HepG2 (cell line): ENCODE measurements at regions not wholly inside any gene's neighbourhood (a gene's known extent, or its start where the extent isn't known, plus 50 kb on each side); places are given as distances from the start of the nearest gene placed in this dataset.

Experiments used
- ATAC-seq: fragments of 200-7000 bp; cut with Tn5 transposase; 3 replicates; pipeline ENCODE4 v1.9.1; 2020; ENCODE audit warnings: mild to moderate bottlenecking, moderate library complexity
- BruUV-seq: library from RNA; stranded (reverse); fragments of 400-500 nt; replicated peaks from 2 replicates; lab custom pipeline; 2021; lab: Mats Ljungman, UMichigan
- CTCF ChIA-PET: fragments of 300-600 bp; formaldehyde crosslinking; extraction: SDS; loops from one replicate; lab custom pipeline; 2021; ENCODE audit warnings: low total read pairs, inconsistent platforms, low intra/inter-chr PET ratio; lab: Yijun Ruan, JAX
- POLR2A ChIA-PET: fragments of 350-600 bp; sonication (Branson Sonifier 250); formaldehyde crosslinking; loops from one replicate; lab custom pipeline; 2020; ENCODE audit warnings: antibody characterized with exemption, inconsistent platforms; lab: Yijun Ruan, JAX
- DNase-seq: peaks from one replicate; pipeline ENCODE4 v3.0.0-alpha.2; 2015; ENCODE audit warnings: low spot score
- FAIRE-seq: peaks from 3 replicates; lab custom pipeline; 2011; peaks lifted over from hg19 to GRCh38; lab: Jason Lieb, UNC
- H2AFZ ChIP-seq: one replicate; pipeline ENCODE4 v1.6.1; 2011; ENCODE audit warnings: low read length, inconsistent platforms
- H3K27ac ChIP-seq: fragments of 300-600 bp; 3 replicates; pipeline ENCODE4 v1.8.0; 2011; ENCODE audit warnings: mixed run types, mild to moderate bottlenecking, mixed read lengths, low read length, inconsistent platforms; ENCODE audit not compliant: insufficient read depth; ENCODE audit errors: extremely low read length
- H3K27me3 ChIP-seq, 2 experiments: fragments of 200-600 bp in 1 of 2; 2 replicates in 1 of 2; 3 replicates in 1 of 2; pipeline versions ENCODE4 v1.6.0 to v1.8.0; 2011; ENCODE audit warnings: low read length in 2 of 2, mild to moderate bottlenecking in 2 of 2, moderate library complexity in 2 of 2, inconsistent platforms in 1 of 2; ENCODE audit not compliant: insufficient read depth in 2 of 2, control insufficient read depth in 1 of 2
- H3K36me3 ChIP-seq, 2 experiments: fragments of 200-600 bp in 1 of 2; replicated peaks in 1 of 2; 2 replicates in 1 of 2; 3 replicates in 1 of 2; pipeline versions ENCODE4 v1.5.1 to v1.8.0; 2011; ENCODE audit warnings: low read length in 2 of 2, inconsistent platforms in 1 of 2; ENCODE audit not compliant: insufficient read depth in 2 of 2, control insufficient read depth in 1 of 2
- H3K4me1 ChIP-seq: 2 replicates; pipeline ENCODE4 v1.5.1; 2012; ENCODE audit warnings: low read length, inconsistent platforms; ENCODE audit not compliant: insufficient read depth
- H3K4me2 ChIP-seq: 2 replicates; pipeline ENCODE4 v1.6.0; 2011; ENCODE audit warnings: low read depth, low read length, inconsistent platforms
- H3K4me3 ChIP-seq, 3 experiments: fragments of 200-600 bp in 1 of 3; sonication (generic), shearing (Covaris generic) in 1 of 3; replicated peaks in 1 of 3; 2 replicates each; pipeline ENCODE4 v1.5.1; 2011 to 2016; ENCODE audit warnings: low read length in 3 of 3, inconsistent platforms in 2 of 3, low read depth in 2 of 3, mild to moderate bottlenecking in 2 of 3, control low read depth in 1 of 3, mixed read lengths in 1 of 3; ENCODE audit not compliant: insufficient read depth in 1 of 3
- H3K79me2 ChIP-seq: one replicate; pipeline ENCODE4 v1.6.1; 2011; ENCODE audit warnings: low read length, inconsistent platforms; ENCODE audit not compliant: insufficient read depth
- H3K9ac ChIP-seq: 2 replicates; pipeline ENCODE4 v1.6.0; 2011; ENCODE audit warnings: mild to moderate bottlenecking, low read depth, low read length, inconsistent platforms; ENCODE audit not compliant: insufficient read depth
- H3K9me3 ChIP-seq: 2 replicates; pipeline ENCODE4 v1.5.1; 2012; ENCODE audit warnings: mild to moderate bottlenecking, low read length
- H4K20me1 ChIP-seq: 2 replicates; pipeline ENCODE4 v1.6.0; 2011; ENCODE audit warnings: inconsistent platforms, mild to moderate bottlenecking, low read length, moderate library complexity; ENCODE audit not compliant: insufficient read depth
- ERF ChIP-seq: IDR thresholded peaks from 2 replicates; pipeline ENCODE4 v1.6.1; 2018; ENCODE audit warnings: missing biosample characterization, missing genetic modification reagents
- RBFOX2 ChIP-seq: fragments of 200-400 bp; formaldehyde crosslinking; IDR thresholded peaks from 2 replicates; pipeline ENCODE4 v1.6.1; 2017; ENCODE audit warnings: low read depth, mild to moderate bottlenecking, low read length
- SIX1 ChIP-seq: sonication (generic); formaldehyde crosslinking; IDR thresholded peaks from 2 replicates; pipeline ENCODE4 v1.4.0; 2020; ENCODE audit warnings: missing genetic modification reagents, borderline replicate concordance
- TBX2 ChIP-seq: sonication (generic); formaldehyde crosslinking; IDR thresholded peaks from 2 replicates; pipeline ENCODE4 v1.5.0; 2020; ENCODE audit warnings: missing genetic modification reagents, mild to moderate bottlenecking, borderline replicate concordance
- XBP1 ChIP-seq: sonication (generic); formaldehyde crosslinking; IDR thresholded peaks from 2 replicates; pipeline ENCODE4 v1.5.0; 2020; ENCODE audit warnings: missing genetic modification reagents
- WGBS: methylation state at CpG from one replicate; pipeline ENCODE4 v1.1.6; 2017; ENCODE audit warnings: low lambda C conversion rate; 5-methylcytosine and 5-hydroxymethylcytosine counted together
- in situ Hi-C: cut with HindIII; loops from 2 replicates; pipeline ENCODE4 v1.10.0; 2017; ENCODE audit warnings: low pct_unique_long_range_greater_than_20kb; ENCODE audit not compliant: extremely low pct_ligation_motif_present
- intact Hi-C: fragments of 100-400 bp; cut with micrococcal nuclease; formaldehyde crosslinking; loops from one replicate; pipeline ENCODE4 v1.10.0; 2022; ENCODE audit not compliant: unreplicated experiment
- TF ChIP-seq, protein P1 (sequence below): IDR thresholded peaks from 2 replicates; pipeline ENCODE4 v1.6.1; 2016; ENCODE audit warnings: low read depth, missing genetic modification reagents, missing compliant biosample characterization
- TF ChIP-seq, protein P2 (sequence below): sonication (generic); formaldehyde crosslinking; IDR thresholded peaks from 2 replicates; pipeline ENCODE4 v1.4.0; 2020; ENCODE audit warnings: missing genetic modification reagents
- TF ChIP-seq, protein P3 (sequence below): sonication (generic); formaldehyde crosslinking; IDR thresholded peaks from 2 replicates; pipeline ENCODE4 v1.4.0; 2020; ENCODE audit warnings: mild to moderate bottlenecking, missing genetic modification reagents

DNA sequence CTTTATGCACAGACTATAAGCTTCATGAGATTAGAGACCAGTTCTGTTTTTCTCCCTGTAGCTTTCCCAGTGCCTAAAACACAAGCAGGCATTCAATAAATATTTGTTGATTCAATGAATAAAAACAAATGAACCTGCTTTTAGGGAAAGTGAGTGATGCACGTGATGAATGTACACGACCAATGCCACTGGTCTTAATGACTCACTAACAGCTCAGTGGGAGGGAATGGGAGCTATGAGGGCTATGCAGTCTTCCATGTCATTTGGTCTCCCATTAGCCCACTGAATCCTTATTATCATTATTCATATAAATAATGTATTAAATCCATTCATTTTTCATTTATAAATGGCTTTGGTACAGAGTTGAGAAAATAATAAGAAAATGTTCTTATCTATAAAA, 247.4 kb downstream of the FBXO8 start (continued):
- TF ChIP-seq, protein P1, sequence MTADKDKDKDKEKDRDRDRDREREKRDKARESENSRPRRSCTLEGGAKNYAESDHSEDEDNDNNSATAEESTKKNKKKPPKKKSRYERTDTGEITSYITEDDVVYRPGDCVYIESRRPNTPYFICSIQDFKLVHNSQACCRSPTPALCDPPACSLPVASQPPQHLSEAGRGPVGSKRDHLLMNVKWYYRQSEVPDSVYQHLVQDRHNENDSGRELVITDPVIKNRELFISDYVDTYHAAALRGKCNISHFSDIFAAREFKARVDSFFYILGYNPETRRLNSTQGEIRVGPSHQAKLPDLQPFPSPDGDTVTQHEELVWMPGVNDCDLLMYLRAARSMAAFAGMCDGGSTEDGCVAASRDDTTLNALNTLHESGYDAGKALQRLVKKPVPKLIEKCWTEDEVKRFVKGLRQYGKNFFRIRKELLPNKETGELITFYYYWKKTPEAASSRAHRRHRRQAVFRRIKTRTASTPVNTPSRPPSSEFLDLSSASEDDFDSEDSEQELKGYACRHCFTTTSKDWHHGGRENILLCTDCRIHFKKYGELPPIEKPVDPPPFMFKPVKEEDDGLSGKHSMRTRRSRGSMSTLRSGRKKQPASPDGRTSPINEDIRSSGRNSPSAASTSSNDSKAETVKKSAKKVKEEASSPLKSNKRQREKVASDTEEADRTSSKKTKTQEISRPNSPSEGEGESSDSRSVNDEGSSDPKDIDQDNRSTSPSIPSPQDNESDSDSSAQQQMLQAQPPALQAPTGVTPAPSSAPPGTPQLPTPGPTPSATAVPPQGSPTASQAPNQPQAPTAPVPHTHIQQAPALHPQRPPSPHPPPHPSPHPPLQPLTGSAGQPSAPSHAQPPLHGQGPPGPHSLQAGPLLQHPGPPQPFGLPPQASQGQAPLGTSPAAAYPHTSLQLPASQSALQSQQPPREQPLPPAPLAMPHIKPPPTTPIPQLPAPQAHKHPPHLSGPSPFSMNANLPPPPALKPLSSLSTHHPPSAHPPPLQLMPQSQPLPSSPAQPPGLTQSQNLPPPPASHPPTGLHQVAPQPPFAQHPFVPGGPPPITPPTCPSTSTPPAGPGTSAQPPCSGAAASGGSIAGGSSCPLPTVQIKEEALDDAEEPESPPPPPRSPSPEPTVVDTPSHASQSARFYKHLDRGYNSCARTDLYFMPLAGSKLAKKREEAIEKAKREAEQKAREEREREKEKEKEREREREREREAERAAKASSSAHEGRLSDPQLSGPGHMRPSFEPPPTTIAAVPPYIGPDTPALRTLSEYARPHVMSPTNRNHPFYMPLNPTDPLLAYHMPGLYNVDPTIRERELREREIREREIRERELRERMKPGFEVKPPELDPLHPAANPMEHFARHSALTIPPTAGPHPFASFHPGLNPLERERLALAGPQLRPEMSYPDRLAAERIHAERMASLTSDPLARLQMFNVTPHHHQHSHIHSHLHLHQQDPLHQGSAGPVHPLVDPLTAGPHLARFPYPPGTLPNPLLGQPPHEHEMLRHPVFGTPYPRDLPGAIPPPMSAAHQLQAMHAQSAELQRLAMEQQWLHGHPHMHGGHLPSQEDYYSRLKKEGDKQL: no peak
- no peak for TF ChIP-seq ERF (CRISPR knock-in tag)
- TF ChIP-seq RBFOX2: no peak
- no peak for TF ChIP-seq XBP1 (CRISPR knock-in tag)
- TF ChIP-seq, all 625 proteins: peak for 0

DNA sequence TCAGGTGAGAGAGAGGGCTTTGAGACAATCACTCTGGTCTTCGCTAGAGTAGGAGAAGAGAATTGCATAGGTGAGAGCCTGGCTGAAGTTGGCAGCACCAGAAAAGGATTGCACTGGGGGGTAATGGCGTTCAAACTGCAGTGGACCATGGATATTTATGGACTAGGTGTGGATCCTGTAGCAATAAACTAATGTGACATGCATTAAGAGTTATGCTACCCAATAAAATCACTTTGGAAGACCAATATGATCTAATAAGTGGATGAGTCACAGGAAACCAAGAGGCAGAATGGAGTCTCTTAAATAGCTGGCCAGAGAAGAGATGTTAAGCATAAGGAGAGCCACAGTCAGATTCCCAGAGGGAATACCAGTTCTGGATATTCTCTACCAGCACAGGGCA, 259.8 kb downstream of the FBXO8 start:
- Histone ChIP-seq H3K27me3 (no peaks in the 10 kb centered on the region), H3K36me3 (no peaks in the 10 kb centered on the region), H3K4me3 (no peak overlapping the region), H4K20me1 (no peaks in the 10 kb centered on the region), H3K27ac (no peak overlapping the region), H3K9me3 (no peaks in the 10 kb centered on the region), H3K79me2 (no peaks in the 10 kb centered on the region), H2AFZ (no peak overlapping the region), H3K9ac (no peak overlapping the region), H3K4me1 (no peaks in the 10 kb centered on the region), H3K4me2 (no peak overlapping the region)
- in situ Hi-C loops (no loop called here), intact Hi-C loops (no loop called here)
- ChIA-PET CTCF (no interaction called here), POLR2A (no interaction called here)
- WGBS: 3% methylated on average over 2 of the region's 2 CpGs
- TF ChIP-seq, protein P2, sequence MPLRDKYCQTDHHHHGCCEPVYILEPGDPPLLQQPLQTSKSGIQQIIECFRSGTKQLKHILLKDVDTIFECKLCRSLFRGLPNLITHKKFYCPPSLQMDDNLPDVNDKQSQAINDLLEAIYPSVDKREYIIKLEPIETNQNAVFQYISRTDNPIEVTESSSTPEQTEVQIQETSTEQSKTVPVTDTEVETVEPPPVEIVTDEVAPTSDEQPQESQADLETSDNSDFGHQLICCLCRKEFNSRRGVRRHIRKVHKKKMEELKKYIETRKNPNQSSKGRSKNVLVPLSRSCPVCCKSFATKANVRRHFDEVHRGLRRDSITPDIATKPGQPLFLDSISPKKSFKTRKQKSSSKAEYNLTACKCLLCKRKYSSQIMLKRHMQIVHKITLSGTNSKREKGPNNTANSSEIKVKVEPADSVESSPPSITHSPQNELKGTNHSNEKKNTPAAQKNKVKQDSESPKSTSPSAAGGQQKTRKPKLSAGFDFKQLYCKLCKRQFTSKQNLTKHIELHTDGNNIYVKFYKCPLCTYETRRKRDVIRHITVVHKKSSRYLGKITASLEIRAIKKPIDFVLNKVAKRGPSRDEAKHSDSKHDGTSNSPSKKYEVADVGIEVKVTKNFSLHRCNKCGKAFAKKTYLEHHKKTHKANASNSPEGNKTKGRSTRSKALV (CRISPR knock-in tag): no peak
- TF ChIP-seq TBX2 (CRISPR knock-in tag) (no peak), SIX1 (CRISPR knock-in tag) (no peak)
- TF ChIP-seq, protein P3, sequence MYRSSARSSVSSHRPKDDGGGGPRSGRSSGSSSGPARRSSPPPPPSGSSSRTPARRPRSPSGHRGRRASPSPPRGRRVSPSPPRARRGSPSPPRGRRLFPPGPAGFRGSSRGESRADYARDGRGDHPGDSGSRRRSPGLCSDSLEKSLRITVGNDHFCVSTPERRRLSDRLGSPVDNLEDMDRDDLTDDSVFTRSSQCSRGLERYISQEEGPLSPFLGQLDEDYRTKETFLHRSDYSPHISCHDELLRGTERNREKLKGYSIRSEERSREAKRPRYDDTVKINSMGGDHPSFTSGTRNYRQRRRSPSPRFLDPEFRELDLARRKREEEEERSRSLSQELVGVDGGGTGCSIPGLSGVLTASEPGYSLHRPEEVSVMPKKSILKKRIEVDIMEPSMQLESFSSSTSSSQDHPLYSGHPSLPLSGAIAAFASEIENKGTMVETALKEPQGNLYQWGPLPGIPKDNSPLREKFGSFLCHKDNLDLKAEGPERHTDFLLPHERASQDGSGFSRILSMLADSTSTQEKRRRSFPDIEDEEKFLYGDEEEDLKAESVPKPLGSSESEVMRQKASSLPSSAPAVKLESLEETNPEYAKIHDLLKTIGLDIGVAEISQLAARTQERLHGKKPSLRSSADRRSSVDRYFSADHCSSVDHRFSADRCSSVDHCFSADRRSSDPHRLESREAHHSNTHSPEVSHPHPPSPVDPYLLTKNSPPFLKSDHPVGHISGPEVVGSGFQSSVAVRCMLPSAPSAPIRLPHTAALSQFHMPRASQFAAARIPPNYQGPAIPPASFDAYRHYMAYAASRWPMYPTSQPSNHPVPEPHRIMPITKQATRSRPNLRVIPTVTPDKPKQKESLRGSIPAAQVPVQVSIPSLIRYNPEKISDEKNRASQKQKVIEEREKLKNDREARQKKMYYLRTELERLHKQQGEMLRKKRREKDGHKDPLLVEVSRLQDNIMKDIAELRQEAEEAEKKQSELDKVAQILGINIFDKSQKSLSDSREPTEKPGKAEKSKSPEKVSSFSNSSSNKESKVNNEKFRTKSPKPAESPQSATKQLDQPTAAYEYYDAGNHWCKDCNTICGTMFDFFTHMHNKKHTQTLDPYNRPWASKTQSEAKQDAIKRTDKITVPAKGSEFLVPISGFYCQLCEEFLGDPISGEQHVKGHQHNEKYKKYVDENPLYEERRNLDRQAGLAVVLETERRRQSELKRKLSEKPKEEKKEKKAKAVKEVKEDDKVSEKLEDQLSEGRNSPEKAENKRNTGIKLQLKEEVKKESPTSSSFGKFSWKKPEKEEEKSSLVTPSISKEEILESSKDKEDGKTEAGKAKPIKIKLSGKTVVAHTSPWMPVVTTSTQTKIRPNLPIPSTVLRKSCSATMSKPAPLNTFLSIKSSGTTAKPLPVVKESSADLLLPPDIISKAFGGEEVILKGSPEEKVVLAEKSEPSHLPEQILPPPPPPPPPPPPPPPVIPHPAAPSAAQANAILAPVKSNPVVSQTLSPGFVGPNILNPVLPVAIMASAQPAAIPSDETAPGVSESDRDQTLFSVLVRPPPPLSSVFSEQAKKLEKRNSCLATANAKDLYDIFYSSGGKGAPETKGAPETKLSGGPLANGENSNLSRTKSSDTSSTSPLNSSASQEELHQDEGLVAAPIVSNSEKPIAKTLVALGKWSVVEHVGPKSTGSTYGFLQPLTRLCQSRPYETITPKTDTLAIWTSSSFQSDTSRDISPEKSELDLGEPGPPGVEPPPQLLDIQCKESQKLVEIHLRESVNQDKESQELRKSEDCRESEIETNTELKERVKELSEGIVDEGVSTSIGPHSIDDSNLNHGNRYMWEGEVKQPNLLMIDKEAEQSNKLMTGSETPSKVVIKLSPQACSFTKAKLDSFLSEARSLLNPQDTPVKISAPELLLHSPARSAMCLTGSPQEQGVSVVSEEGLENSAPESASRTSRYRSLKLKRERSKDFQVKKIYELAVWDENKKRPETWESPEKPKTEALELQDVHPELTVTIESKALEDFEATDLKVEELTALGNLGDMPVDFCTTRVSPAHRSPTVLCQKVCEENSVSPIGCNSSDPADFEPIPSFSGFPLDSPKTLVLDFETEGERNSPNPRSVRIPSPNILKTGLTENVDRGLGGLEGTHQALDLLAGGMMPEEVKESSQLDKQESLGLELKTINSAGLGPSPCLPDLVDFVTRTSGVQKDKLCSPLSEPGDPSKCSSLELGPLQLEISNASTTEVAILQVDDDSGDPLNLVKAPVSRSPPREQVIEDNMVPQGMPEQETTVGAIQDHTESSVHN (CRISPR knock-in tag): no peak
- BruUV-seq: no TSS peak
- FAIRE-seq: no peak
- no peak for DNase-seq
- ATAC-seq: no peak
